ENCODE measurements at regions not wholly inside any gene's neighbourhood (a gene's known extent, or its start where the extent isn't known, plus 50 kb on each side); places are given as distances from the start of the nearest gene placed in this dataset.
"Not testable (repeated sequence)": the region's sequence is repeated elsewhere in the genome, so short reads cannot be mapped to it uniquely, and the experiment has no call there.

DNA sequence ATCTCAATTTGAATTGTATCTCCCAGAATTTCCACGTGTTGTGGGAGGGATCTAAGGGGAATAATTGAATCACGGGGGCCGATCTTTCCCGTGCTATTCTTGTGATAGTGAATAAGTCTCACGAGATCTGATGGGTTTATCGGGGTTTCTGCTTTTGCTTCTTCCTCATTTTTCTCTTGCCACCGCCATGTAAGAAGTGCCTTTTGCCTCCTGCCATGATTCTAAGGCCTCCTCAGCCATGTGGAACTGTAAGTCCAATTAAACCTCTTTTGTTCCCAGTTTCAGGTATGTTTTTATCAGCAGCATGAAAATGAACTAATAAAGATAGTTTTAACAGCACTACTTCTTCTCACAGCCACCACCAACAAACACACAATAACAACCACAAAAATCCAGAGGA, 140.0 kb upstream of the ABI3BP start:
- H3K36me3 Mint-ChIP-seq; intact Hi-C loops (cut with micrococcal nuclease); POLR2A ChIA-PET; H3K27me3 Mint-ChIP-seq; H3K27ac Mint-ChIP-seq; DNase-seq; H3K9me3 Mint-ChIP-seq; H3K4me1 Mint-ChIP-seq (ENCODE audit: low read depth); H3K4me3 Mint-ChIP-seq; CTCF ChIA-PET: not testable (repeated sequence)

- no peak overlapping the region for H3K27ac Mint-ChIP-seq
- H3K9me3 Mint-ChIP-seq = no peaks in the 10 kb centered on the region
- H3K27me3 Mint-ChIP-seq = peaks cover 3% of the 10 kb centered on the region
- intact Hi-C loops (cut with micrococcal nuclease) = no loop called here
- POLR2A ChIA-PET = no interaction called here
- H3K4me1 Mint-ChIP-seq (ENCODE audit: low read depth) = peaks cover 9% of the 10 kb centered on the region
- CTCF ChIA-PET = no interaction called here
- DNase-seq = no peak
- H3K4me3 Mint-ChIP-seq = no peak overlapping the region
- no peaks in the 10 kb centered on the region for H3K36me3 Mint-ChIP-seq
Measured at GRCh38 chr3:101131767-101132166, 138.5 kb upstream of the ABI3BP start.

DNA sequence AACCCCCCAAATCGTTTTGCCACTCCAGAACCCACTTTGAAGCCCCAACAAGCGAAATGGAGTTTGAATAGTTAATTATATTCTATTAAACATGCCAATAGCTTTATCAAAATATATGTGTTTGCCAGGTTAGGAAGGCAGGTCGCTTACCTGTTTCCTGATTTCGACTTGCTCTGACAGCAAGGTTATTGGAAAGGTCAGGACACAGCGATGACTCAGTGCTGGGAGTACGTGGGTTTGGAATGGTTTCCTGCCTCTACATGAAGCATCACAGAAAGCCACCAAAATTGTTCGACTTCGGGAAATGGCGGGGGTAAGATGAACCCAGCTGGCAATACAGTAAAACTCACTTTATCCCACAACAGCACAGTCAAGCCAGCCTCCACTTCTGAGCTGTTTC, 135.6 kb upstream of the ABI3BP start:
- no peak overlapping the region for H3K27ac Mint-ChIP-seq
- POLR2A ChIA-PET = no interaction called here
- DNase-seq = no peak
- H3K36me3 Mint-ChIP-seq = no peaks in the 10 kb centered on the region
- peaks cover 4% of the 10 kb centered on the region for H3K27me3 Mint-ChIP-seq
- CTCF ChIA-PET = no interaction called here
- intact Hi-C loops (cut with micrococcal nuclease) = no loop called here
- H3K9me3 Mint-ChIP-seq = no peaks in the 10 kb centered on the region
- peaks cover 6% of the 10 kb centered on the region for H3K4me1 Mint-ChIP-seq (ENCODE audit: low read depth)
- H3K4me3 Mint-ChIP-seq = no peak overlapping the region

- H3K9me3 Mint-ChIP-seq = no peaks in the 10 kb centered on the region
- DNase-seq = no peak
- no peak overlapping the region for H3K4me3 Mint-ChIP-seq
- H3K36me3 Mint-ChIP-seq = no peaks in the 10 kb centered on the region
- CTCF ChIA-PET = no interaction called here
- no peak overlapping the region for H3K27ac Mint-ChIP-seq
- POLR2A ChIA-PET = no interaction called here
- H3K4me1 Mint-ChIP-seq (ENCODE audit: low read depth) = no peaks in the 10 kb centered on the region
- intact Hi-C loops (cut with micrococcal nuclease) = no loop called here
- H3K27me3 Mint-ChIP-seq = peaks cover 4% of the 10 kb centered on the region
Measured at GRCh38 chr3:101128001-101128400, 134.8 kb upstream of the ABI3BP start.

DNA sequence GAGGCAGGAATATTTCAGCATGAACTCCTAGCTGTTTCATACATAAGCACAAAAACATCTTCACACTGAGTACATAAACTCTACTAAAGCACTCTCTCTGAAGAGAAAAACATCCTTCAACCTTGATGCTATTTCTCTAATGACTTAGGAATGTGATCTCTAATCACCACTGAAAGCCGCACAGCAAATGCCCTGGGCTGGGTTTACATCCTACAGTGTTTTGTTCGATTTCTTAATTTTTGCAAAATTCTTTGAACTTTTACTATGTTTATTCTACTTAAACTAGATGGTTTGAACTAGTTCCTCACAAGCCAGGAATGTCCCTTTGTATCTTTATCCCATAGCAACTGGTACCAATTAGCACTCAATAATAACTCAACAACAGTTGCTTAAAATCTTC, 130.9 kb upstream of the ABI3BP start:
- Mint-ChIP-seq H3K27ac (no peak overlapping the region), H3K9me3 (no peaks in the 10 kb centered on the region), H3K27me3 (peaks cover 6% of the 10 kb centered on the region), H3K4me1 (ENCODE audit: low read depth) (no peaks in the 10 kb centered on the region), H3K4me3 (no peak overlapping the region), H3K36me3 (no peaks in the 10 kb centered on the region)
- ChIA-PET POLR2A (no interaction called here), CTCF (no interaction called here)
- intact Hi-C loops (cut with micrococcal nuclease) = no loop called here
- no peak for DNase-seq

GRCh38 chr3:101123081-101123480, 129.9 kb upstream of the ABI3BP start:
- DNase-seq = no peak
- H3K27ac Mint-ChIP-seq = no peak overlapping the region
- H3K4me1 Mint-ChIP-seq (ENCODE audit: low read depth) = no peaks in the 10 kb centered on the region
- ChIA-PET CTCF (no interaction called here), POLR2A (no interaction called here)
- H3K27me3 Mint-ChIP-seq = peaks cover 6% of the 10 kb centered on the region
- intact Hi-C loops (cut with micrococcal nuclease) = no loop called here
- no peaks in the 10 kb centered on the region for H3K9me3 Mint-ChIP-seq
- H3K4me3 Mint-ChIP-seq = no peak overlapping the region
- H3K36me3 Mint-ChIP-seq = no peaks in the 10 kb centered on the region

GRCh38 chr3:101122681-101123080, 129.5 kb upstream of the ABI3BP start:
- no peak overlapping the region for H3K27ac Mint-ChIP-seq
- intact Hi-C loops (cut with micrococcal nuclease) = no loop called here
- no peaks in the 10 kb centered on the region for H3K9me3 Mint-ChIP-seq
- no peaks in the 10 kb centered on the region for H3K36me3 Mint-ChIP-seq
- peaks cover 6% of the 10 kb centered on the region for H3K27me3 Mint-ChIP-seq
- CTCF ChIA-PET = no interaction called here
- POLR2A ChIA-PET = no interaction called here
- no peaks in the 10 kb centered on the region for H3K4me1 Mint-ChIP-seq (ENCODE audit: low read depth)
- no peak overlapping the region for H3K4me3 Mint-ChIP-seq
- DNase-seq = no peak

DNA sequence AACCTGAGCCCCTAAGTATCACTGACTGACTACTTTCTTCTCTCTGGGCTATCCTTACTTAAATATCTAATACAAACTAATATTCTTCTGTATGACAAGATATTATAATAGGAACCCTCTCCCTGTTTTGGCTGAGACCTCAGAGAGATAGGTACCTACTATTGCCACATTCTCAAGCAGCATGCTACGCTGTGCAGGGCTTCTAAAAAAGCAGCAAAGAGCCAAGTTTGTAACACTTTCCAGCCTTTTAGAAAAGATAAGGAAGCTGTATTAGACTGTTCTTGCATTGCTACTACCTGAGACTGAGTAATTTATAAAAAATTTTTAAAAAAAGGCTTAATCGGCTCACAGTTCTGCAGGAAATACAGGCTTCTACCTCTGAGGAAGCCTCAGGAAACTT, 126.8 kb upstream of the ABI3BP start:
- intact Hi-C loops (cut with micrococcal nuclease) = no loop called here
- H3K27ac Mint-ChIP-seq = no peak overlapping the region
- H3K27me3 Mint-ChIP-seq = peaks cover 2% of the 10 kb centered on the region
- DNase-seq = no peak
- no peaks in the 10 kb centered on the region for H3K9me3 Mint-ChIP-seq
- no peak overlapping the region for H3K4me3 Mint-ChIP-seq
- ChIA-PET POLR2A (no interaction called here), CTCF (no interaction called here)
- H3K36me3 Mint-ChIP-seq = no peaks in the 10 kb centered on the region
- H3K4me1 Mint-ChIP-seq (ENCODE audit: low read depth) = peaks cover 2% of the 10 kb centered on the region

DNA sequence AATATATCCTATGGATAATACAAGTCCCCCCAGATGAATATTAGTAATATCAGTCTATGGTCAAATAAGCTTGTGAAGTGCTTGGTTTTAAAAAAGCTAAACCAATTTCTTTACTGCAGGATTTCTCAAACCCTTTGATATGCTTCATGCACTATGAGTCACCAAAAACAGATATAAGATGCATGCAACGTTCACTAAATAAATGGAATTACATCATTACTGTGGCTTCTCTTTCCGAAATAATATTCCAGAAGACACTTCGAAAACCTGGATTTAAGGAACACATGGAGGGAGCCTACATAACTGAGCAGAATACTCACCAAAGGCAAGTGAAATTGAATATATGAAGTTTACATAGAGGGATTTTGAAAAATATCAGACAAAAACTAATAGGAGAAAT, 126.3 kb upstream of the ABI3BP start:
- Mint-ChIP-seq H3K4me1 (ENCODE audit: low read depth) (peaks cover 2% of the 10 kb centered on the region), H3K27ac (no peak overlapping the region), H3K4me3 (no peak overlapping the region), H3K36me3 (no peaks in the 10 kb centered on the region), H3K9me3 (no peaks in the 10 kb centered on the region), H3K27me3 (peaks cover 2% of the 10 kb centered on the region)
- POLR2A ChIA-PET = no interaction called here
- intact Hi-C loops (cut with micrococcal nuclease) = no loop called here
- CTCF ChIA-PET = interaction anchor here (0.6 kb wide), 1 partner anchor 15 kb away, joined by 4 read pairs; no protein-coding TSS in a partner anchor
- no peak for DNase-seq

- peaks cover 2% of the 10 kb centered on the region for H3K27me3 Mint-ChIP-seq
- CTCF ChIA-PET = no interaction called here
- peaks cover 2% of the 10 kb centered on the region for H3K4me1 Mint-ChIP-seq (ENCODE audit: low read depth)
- peaks cover under 1% of the 10 kb centered on the region for H3K9me3 Mint-ChIP-seq
- POLR2A ChIA-PET = no interaction called here
- H3K4me3 Mint-ChIP-seq = no peak overlapping the region
- H3K36me3 Mint-ChIP-seq = no peaks in the 10 kb centered on the region
- intact Hi-C loops (cut with micrococcal nuclease) = no loop called here
- H3K27ac Mint-ChIP-seq = no peak overlapping the region
- no peak for DNase-seq
Measured at GRCh38 chr3:101117980-101118379, 124.8 kb upstream of the ABI3BP start.

DNA sequence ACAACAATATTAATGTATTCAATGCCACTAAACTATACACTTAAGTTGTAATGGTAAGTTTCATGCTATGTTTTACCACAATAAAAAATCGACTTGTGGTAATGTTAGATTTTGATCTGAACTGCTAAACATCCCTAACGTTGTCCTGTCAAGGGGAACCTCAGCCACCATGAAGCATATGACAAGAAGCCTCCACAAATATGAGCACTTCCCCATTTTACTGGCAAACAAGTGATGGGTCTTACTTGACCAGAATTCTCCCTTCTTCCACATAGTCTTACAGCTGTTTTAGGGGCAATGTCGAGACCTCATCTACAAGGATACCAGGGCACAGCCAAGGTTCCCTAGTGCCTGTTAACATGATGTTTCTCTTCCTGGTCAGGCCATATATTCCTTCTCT, 124.2 kb upstream of the ABI3BP start:
- ChIA-PET POLR2A (no interaction called here), CTCF (no interaction called here)
- Mint-ChIP-seq H3K4me1 (ENCODE audit: low read depth) (peaks cover 2% of the 10 kb centered on the region), H3K36me3 (no peaks in the 10 kb centered on the region), H3K27me3 (peaks cover 2% of the 10 kb centered on the region), H3K9me3 (peaks cover 2% of the 10 kb centered on the region), H3K4me3 (no peak overlapping the region), H3K27ac (no peak overlapping the region)
- intact Hi-C loops (cut with micrococcal nuclease) = no loop called here
- no peak for DNase-seq

- H3K4me3 Mint-ChIP-seq; H3K27me3 Mint-ChIP-seq; H3K27ac Mint-ChIP-seq; POLR2A ChIA-PET; intact Hi-C loops (cut with micrococcal nuclease); H3K4me1 Mint-ChIP-seq (ENCODE audit: low read depth); DNase-seq; CTCF ChIA-PET; H3K36me3 Mint-ChIP-seq: not testable (repeated sequence)
- H3K9me3 Mint-ChIP-seq = peaks cover 18% of the 10 kb centered on the region
Measured at GRCh38 chr3:101110295-101110694, 117.1 kb upstream of the ABI3BP start.

DNA sequence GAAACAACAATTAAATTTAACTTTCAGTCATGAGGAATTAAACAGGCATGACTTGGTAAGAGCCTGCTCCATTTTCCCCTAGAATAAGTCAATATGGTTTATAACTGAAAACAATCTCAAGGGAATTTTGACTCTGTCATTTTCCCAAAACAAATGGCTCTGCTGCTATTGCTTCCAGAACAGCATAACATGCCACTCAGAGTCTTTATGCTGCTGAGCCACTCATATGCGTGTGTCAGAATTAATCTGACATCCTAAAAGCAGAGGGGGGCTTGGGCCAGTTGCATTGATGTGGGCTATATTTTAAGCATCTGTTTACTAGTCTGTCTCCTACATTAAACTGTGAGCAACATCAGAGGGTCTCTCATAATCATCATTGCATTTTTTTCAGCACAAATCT, 111.1 kb upstream of the ABI3BP start:
- peaks cover 9% of the 10 kb centered on the region for H3K27me3 Mint-ChIP-seq
- ChIA-PET POLR2A (no interaction called here), CTCF (no interaction called here)
- H3K36me3 Mint-ChIP-seq = no peaks in the 10 kb centered on the region
- intact Hi-C loops (cut with micrococcal nuclease) = no loop called here
- no peak for DNase-seq
- no peaks in the 10 kb centered on the region for H3K4me1 Mint-ChIP-seq (ENCODE audit: low read depth)
- H3K4me3 Mint-ChIP-seq = no peak overlapping the region
- H3K27ac Mint-ChIP-seq = no peak overlapping the region
- H3K9me3 Mint-ChIP-seq = peaks cover under 1% of the 10 kb centered on the region

GRCh38 chr3:101102678-101103296, 109.6 kb upstream of the ABI3BP start:
- Mint-ChIP-seq H3K27ac (no peak overlapping the region), H3K27me3 (peaks cover 14% of the 10 kb centered on the region), H3K4me1 (ENCODE audit: low read depth) (no peaks in the 10 kb centered on the region), H3K9me3 (no peaks in the 10 kb centered on the region), H3K4me3 (no peak overlapping the region), H3K36me3 (no peaks in the 10 kb centered on the region)
- CTCF ChIA-PET = no interaction called here
- POLR2A ChIA-PET = no interaction called here
- intact Hi-C loops (cut with micrococcal nuclease) = no loop called here
- DNase-seq = no peak
